IMR-90 (cell line): ENCODE measurements at regions not wholly inside any gene's neighbourhood (a gene's known extent, or its start where the extent isn't known, plus 50 kb on each side); places are given as distances from the start of the nearest gene placed in this dataset.

Source experiments
- CEBPB ChIP-seq: IDR thresholded peaks from 2 replicates; pipeline ENCODE4 v1.6.1; 2012; ENCODE audit warnings: low read depth, low read length, improper control_type of control experiment
- CTCF ChIP-seq: conservative IDR thresholded peaks from 2 replicates; pipeline ENCODE4 v1.5.1; 2012; ENCODE audit warnings: mild to moderate bottlenecking, low read depth, low read length, improper control_type of control experiment
- ELK1 ChIP-seq: fragments of 150-350 bp; IDR thresholded peaks from 2 replicates; pipeline ENCODE4 v1.6.1; 2016; ENCODE audit warnings: low read depth, mild to moderate bottlenecking, low read length, moderate library complexity, borderline replicate concordance
- FOS ChIP-seq: fragments of 150-350 bp; IDR thresholded peaks from 2 replicates; pipeline ENCODE4 v1.6.1; 2016; ENCODE audit warnings: low read depth, low read length
- POLR2A ChIP-seq: IDR thresholded peaks from 2 replicates; pipeline ENCODE4 v1.6.1; 2012; ENCODE audit warnings: mild to moderate bottlenecking, low read depth, low read length
- SMC3 ChIP-seq: fragments of 150-350 bp; IDR thresholded peaks from 2 replicates; pipeline ENCODE4 v1.6.1; 2016; ENCODE audit warnings: low read depth, mild to moderate bottlenecking, antibody characterized with exemption, low read length, moderate library complexity

DNA sequence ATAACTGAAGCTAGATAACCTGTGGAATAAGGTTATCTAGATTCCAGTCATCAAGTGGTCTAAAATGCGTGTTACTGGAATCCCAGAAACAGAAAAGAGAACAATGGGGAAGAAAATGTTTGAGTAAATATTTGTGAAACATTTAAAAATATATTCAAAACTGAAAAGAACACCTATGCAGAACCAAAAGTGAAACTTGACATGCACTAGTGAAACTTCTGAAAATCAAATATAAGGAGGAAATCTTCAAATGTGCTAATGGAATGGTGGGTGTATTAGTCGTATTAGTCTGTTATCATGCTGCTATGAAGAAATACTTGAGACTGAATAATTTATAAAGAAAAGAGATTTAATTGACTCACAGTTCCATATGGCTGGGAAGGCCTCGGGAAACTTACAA lies 512.4 kb upstream of the KLHL4 start:
- TF ChIP-seq POLR2A (no peak), CTCF (no peak), FOS (no peak), CEBPB (no peak), SMC3 (no peak), ELK1 (no peak)
